Upper lobe of left lung (tissue), 4 donors: ENCODE measurements at regions not wholly inside any gene's neighbourhood (a gene's known extent, or its start where the extent isn't known, plus 50 kb on each side); places are given as distances from the start of the nearest gene placed in this dataset.
"Not testable (repeated sequence)": the region's sequence is repeated elsewhere in the genome, so short reads cannot be mapped to it uniquely, and the experiment has no call there.

Source experiments
- EP300 ChIP-seq, 4 donors: sonication (generic); formaldehyde crosslinking; IDR thresholded peaks; one replicate each; pipeline ENCODE4 v1.5.1; 2017; ENCODE audit warnings: antibody characterized with exemption in 4 of 4, control low read depth in 2 of 4
- POLR2AphosphoS5 ChIP-seq, 2 donors: sonication (generic); formaldehyde crosslinking; IDR thresholded peaks; one replicate each; pipeline ENCODE4 v1.5.1; 2017; ENCODE audit warnings: antibody characterized with exemption in 2 of 2
- TF ChIP-seq, protein P1 (sequence below), 6 experiments: fragments of 450-650 bp in 4 of 6; fragments of 200-600 bp in 2 of 6; sonication (generic) in 2 of 6; IDR thresholded peaks; one replicate each; pipeline ENCODE4 v1.5.1; 2016 to 2019; ENCODE audit warnings: antibody characterized with exemption in 6 of 6

DNA sequence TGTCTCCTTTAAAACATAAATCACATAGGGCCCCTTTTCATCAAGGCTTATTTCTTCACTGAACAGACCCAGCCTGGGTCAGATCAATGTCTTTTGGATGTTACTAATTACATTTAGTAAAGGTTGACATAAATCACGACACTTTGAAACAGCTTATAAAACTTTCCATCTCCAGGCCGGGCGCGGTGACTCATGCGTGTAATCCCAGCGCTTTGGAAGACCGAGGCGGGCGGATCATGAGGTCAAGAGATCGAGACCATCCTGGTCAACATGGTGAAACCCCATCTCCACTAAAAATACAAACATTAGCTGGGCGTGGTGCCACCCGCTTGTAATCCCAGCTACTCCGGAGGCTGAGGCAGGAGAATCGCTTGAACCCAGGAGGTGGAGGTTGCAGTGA lies 166.5 kb upstream of the MINDY3 start:
- TF ChIP-seq POLR2AphosphoS5, EP300 (IDR thresholded peaks at IDR 0.05): not testable (repeated sequence)
- TF ChIP-seq, protein P1, sequence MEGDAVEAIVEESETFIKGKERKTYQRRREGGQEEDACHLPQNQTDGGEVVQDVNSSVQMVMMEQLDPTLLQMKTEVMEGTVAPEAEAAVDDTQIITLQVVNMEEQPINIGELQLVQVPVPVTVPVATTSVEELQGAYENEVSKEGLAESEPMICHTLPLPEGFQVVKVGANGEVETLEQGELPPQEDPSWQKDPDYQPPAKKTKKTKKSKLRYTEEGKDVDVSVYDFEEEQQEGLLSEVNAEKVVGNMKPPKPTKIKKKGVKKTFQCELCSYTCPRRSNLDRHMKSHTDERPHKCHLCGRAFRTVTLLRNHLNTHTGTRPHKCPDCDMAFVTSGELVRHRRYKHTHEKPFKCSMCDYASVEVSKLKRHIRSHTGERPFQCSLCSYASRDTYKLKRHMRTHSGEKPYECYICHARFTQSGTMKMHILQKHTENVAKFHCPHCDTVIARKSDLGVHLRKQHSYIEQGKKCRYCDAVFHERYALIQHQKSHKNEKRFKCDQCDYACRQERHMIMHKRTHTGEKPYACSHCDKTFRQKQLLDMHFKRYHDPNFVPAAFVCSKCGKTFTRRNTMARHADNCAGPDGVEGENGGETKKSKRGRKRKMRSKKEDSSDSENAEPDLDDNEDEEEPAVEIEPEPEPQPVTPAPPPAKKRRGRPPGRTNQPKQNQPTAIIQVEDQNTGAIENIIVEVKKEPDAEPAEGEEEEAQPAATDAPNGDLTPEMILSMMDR (IDR thresholded peaks at IDR 0.05): not testable (repeated sequence)
